Fibroblast of pulmonary artery (primary cell): ENCODE measurements at regions not wholly inside any gene's neighbourhood (a gene's known extent, or its start where the extent isn't known, plus 50 kb on each side); places are given as distances from the start of the nearest gene placed in this dataset.

ENCODE experiments used
- DNase-seq: peaks from one replicate; pipeline ENCODE4 v3.0.0-alpha.2; 2010; ENCODE audit warnings: low read depth
- H3K4me3 ChIP-seq: replicated peaks from 2 replicates; pipeline ENCODE4 v1.5.1; 2011; ENCODE audit warnings: low read depth, mild to moderate bottlenecking, control low read depth, low read length, moderate library complexity
- TF ChIP-seq, protein P1 (sequence below): IDR thresholded peaks from 2 replicates; pipeline ENCODE4 v1.5.1; 2011; ENCODE audit warnings: mild to moderate bottlenecking, control low read depth, low read length, inconsistent platforms; ENCODE audit errors: missing control alignments

- H3K4me3 ChIP-seq, result no peak overlapping the region
- no peak for DNase-seq
- TF ChIP-seq, protein P1, sequence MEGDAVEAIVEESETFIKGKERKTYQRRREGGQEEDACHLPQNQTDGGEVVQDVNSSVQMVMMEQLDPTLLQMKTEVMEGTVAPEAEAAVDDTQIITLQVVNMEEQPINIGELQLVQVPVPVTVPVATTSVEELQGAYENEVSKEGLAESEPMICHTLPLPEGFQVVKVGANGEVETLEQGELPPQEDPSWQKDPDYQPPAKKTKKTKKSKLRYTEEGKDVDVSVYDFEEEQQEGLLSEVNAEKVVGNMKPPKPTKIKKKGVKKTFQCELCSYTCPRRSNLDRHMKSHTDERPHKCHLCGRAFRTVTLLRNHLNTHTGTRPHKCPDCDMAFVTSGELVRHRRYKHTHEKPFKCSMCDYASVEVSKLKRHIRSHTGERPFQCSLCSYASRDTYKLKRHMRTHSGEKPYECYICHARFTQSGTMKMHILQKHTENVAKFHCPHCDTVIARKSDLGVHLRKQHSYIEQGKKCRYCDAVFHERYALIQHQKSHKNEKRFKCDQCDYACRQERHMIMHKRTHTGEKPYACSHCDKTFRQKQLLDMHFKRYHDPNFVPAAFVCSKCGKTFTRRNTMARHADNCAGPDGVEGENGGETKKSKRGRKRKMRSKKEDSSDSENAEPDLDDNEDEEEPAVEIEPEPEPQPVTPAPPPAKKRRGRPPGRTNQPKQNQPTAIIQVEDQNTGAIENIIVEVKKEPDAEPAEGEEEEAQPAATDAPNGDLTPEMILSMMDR, result no peak
Measured at GRCh38 chr14:85996551-85996950, 466.6 kb downstream of the FLRT2 start.

DNA sequence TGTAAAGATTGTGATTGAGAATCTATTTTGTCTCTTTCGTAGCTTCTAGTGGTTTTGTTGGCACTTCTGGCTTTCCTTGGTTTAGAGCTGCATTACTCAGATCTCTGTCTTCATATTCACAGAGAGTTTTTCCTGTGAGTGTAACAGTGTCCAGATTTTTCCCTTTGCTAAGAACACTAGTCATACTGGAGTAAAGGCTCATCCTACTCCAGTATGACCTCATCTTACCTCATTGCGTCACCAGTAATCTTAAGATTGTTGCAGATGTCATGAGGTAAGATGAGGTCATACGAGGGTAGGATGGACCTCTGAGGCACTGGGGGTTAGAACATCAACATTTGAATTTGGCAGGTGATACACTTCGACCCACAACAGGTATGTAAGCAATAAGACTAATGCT, 461.2 kb downstream of the FLRT2 start:
- no peak for DNase-seq
- no peak overlapping the region for H3K4me3 ChIP-seq
- TF ChIP-seq, protein P1, result no peak

- TF ChIP-seq, protein P1, result no peak
- DNase-seq, result no peak
- no peak overlapping the region for H3K4me3 ChIP-seq
Measured at GRCh38 chr14:85987907-85988306, 458.0 kb downstream of the FLRT2 start.

GRCh38 chr14:85987292-85987691, 457.3 kb downstream of the FLRT2 start:
- no peak overlapping the region for H3K4me3 ChIP-seq
- DNase-seq, result no peak
- TF ChIP-seq, protein P1, result no peak

GRCh38 chr14:85978582-85979250, 448.8 kb downstream of the FLRT2 start:
- H3K4me3 ChIP-seq, result no peak overlapping the region
- TF ChIP-seq, protein P1, result no peak
- DNase-seq, result no peak

DNA sequence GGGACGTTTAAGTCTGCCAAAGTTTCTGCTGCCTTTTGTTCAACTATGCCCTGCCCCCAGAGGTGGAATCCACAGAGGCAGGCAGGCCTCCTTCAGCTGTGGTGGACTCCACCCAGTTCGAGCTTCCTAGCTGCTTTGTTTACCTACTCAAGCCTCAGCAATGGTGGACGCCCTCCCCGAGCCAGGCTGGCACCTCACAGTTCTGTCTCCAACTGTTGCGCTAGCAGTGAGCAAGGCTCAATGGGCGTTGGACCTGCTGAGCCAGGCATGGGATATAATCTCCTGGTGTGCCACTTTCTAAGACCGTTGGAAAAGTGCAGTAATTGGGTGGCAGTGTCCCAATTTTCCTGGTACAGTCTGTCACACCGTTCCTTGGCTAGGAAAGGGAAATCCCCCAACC, 444.7 kb downstream of the FLRT2 start:
- TF ChIP-seq, protein P1, result no peak
- DNase-seq, result no peak
- H3K4me3 ChIP-seq, result no peak overlapping the region

GRCh38 chr14:85963486-85963885, 433.5 kb downstream of the FLRT2 start:
- DNase-seq, result no peak
- TF ChIP-seq, protein P1, result no peak
- no peak overlapping the region for H3K4me3 ChIP-seq
